ENCODE measurements at regions not wholly inside any gene's neighbourhood (a gene's known extent, or its start where the extent isn't known, plus 50 kb on each side); places are given as distances from the start of the nearest gene placed in this dataset.
A peak's percentile ranks its signal among the peaks of the same experiment; 100 is the strongest.

- DNase-seq (no peak), ATAC-seq (ENCODE audit: low FRiP score) (no peak)
- intact Hi-C loops (cut with DNase I) = no loop called here
- no peaks in the 10 kb centered on the region for H3K27me3 ChIP-seq (ENCODE audit: control insufficient read depth in 1 of 2, insufficient read depth in 2 of 2, low read length in 1 of 2)
- no peaks in the 10 kb centered on the region for H3K9me3 ChIP-seq (ENCODE audit: control insufficient read depth, low read length)
- H3K4me1 ChIP-seq (ENCODE audit: control insufficient read depth in 1 of 2, insufficient read depth in 2 of 2, low read length in 2 of 2) = no peaks in the 10 kb centered on the region
- 58 to 65% methylated on average over 6 of the region's 6 CpGs for WGBS, 2 donors
- H3K27ac ChIP-seq (ENCODE audit: low read depth in 1 of 2, low read length in 2 of 2) = no peak overlapping the region
- H3K4me3 ChIP-seq (ENCODE audit: low read length in 2 of 2) = no peak overlapping the region
- H3K36me3 ChIP-seq (ENCODE audit: control insufficient read depth in 1 of 2, insufficient read depth in 2 of 2, low read length in 1 of 2) = no peaks in the 10 kb centered on the region
These were observed 193.6 kb downstream of the UACA start for GRCh38 chr15:70569714-70570231.

DNA sequence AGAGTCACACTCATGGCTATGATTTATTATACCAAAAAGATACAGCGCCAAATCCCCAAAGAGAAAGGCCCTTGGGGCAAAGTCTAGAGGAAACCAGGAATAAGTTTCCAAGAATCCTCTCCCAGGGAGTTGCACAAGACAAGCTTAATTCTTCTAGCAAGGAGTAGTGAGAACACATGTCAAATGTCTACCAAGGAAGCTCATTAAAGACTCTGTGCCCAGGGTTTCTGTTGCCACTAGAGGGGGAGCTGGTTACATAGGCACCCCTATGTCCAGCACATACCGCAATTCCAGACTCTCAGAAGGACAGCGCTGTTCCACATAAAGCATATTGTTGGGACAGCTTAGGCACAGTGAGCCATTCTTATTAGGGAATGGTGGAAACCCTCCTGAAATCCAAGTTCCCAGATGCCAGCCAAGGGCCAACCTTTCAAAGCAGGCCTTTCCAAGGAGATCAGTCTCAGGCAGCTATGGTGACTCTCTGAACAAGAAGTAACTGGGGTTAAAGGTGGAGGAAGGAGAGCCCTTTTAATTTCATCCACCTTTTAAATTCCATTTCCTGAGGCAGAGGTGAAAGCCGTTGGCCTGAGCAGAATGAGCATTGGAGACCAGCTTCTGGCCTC, 194.2 kb downstream of the UACA start:
- intact Hi-C loops (cut with DNase I) = no loop called here
- no peaks in the 10 kb centered on the region for H3K27me3 ChIP-seq (ENCODE audit: control insufficient read depth in 1 of 2, insufficient read depth in 2 of 2, low read length in 1 of 2)
- H3K4me3 ChIP-seq (ENCODE audit: low read length in 2 of 2) = no peak overlapping the region
- H3K36me3 ChIP-seq (ENCODE audit: control insufficient read depth in 1 of 2, insufficient read depth in 2 of 2, low read length in 1 of 2) = no peaks in the 10 kb centered on the region
- H3K4me1 ChIP-seq (ENCODE audit: control insufficient read depth in 1 of 2, insufficient read depth in 2 of 2, low read length in 2 of 2) = no peaks in the 10 kb centered on the region
- H3K27ac ChIP-seq (ENCODE audit: low read depth in 1 of 2, low read length in 2 of 2) = no peak overlapping the region
- DNase-seq (no peak), ATAC-seq (ENCODE audit: low FRiP score) (peak; percentile 69)
- no peaks in the 10 kb centered on the region for H3K9me3 ChIP-seq (ENCODE audit: control insufficient read depth, low read length)
- WGBS, 2 donors = 33 to 39% methylated on average over 4 of the region's 4 CpGs

DNA sequence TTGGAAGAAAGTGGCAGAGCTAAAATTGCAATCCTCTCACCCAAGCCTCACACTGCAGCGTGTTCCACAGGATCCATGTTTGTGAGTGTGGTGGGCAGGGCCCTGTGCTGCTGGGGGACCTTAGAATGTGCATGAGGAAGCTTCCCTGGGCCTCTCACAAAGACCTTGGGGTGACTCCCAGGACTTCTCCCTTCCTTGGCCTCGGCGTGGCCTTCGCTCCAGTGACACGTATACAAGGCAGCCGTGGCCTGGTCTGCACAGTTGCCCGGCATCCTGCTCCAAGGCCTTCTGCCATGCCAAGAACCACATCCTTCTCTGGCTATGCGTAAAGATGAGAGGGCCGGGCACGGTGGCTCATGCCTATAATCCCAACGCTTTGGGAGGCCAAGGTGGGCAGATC, 196.4 kb downstream of the UACA start:
- intact Hi-C loops (cut with DNase I) = no loop called here
- H3K4me3 ChIP-seq (ENCODE audit: low read length in 2 of 2) = no peak overlapping the region
- no peaks in the 10 kb centered on the region for H3K9me3 ChIP-seq (ENCODE audit: control insufficient read depth, low read length)
- H3K27ac ChIP-seq (ENCODE audit: low read depth in 1 of 2, low read length in 2 of 2) = no peak overlapping the region
- 85 to 86% methylated on average over 11 of the region's 11 CpGs for WGBS, 2 donors
- no peaks in the 10 kb centered on the region for H3K4me1 ChIP-seq (ENCODE audit: control insufficient read depth in 1 of 2, insufficient read depth in 2 of 2, low read length in 2 of 2)
- DNase-seq = no peak
- no peaks in the 10 kb centered on the region for H3K27me3 ChIP-seq (ENCODE audit: control insufficient read depth in 1 of 2, insufficient read depth in 2 of 2, low read length in 1 of 2)
- no peaks in the 10 kb centered on the region for H3K36me3 ChIP-seq (ENCODE audit: control insufficient read depth in 1 of 2, insufficient read depth in 2 of 2, low read length in 1 of 2)
- no peak for ATAC-seq (ENCODE audit: low FRiP score)

DNA sequence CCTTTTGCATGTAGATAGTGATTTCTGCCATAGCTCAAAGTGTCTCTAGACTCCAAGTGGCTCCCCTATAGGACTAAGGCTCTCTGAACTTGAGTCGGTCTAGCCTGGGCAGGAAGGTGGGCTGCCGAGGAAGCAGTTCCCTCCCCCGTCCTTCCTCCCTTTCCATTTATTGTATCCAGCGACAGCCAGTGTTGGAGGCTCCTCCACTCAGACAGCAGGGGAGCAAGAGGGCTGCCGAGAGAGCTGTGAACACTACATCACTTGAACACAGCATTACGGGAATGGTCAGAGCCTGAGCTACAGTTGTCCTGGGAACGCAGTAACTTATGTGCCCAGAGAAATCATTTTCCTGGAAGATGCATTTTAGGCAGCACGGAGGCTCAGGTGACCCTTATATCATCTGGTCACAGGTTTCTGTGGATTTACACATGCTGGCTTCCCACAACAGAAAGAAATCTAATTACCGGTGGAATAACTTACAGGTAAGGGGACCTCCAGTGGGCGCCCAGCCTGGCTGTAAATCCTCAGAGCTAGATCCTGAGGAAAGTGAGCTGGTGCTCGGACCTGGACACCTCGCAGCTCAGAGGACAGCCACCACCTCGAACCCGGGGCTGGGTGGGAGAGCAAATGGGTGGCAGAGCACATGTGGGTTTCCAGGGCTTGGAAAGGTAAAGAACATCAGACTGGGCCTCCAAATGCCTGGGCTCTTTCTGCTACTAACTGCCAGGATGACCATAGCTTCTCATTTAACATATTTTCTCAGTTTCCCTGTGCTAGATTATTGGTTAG, 197.1 kb downstream of the UACA start:
- DNase-seq (no peak), ATAC-seq (ENCODE audit: low FRiP score) (no peak)
- no peaks in the 10 kb centered on the region for H3K36me3 ChIP-seq (ENCODE audit: control insufficient read depth in 1 of 2, insufficient read depth in 2 of 2, low read length in 1 of 2)
- no peak overlapping the region for H3K27ac ChIP-seq (ENCODE audit: low read depth in 1 of 2, low read length in 2 of 2)
- H3K9me3 ChIP-seq (ENCODE audit: control insufficient read depth, low read length) = no peaks in the 10 kb centered on the region
- no peak overlapping the region for H3K4me3 ChIP-seq (ENCODE audit: low read length in 2 of 2)
- WGBS, 2 donors = 68 to 70% methylated on average over 14 of the region's 14 CpGs
- intact Hi-C loops (cut with DNase I) = no loop called here
- no peaks in the 10 kb centered on the region for H3K4me1 ChIP-seq (ENCODE audit: control insufficient read depth in 1 of 2, insufficient read depth in 2 of 2, low read length in 2 of 2)
- no peaks in the 10 kb centered on the region for H3K27me3 ChIP-seq (ENCODE audit: control insufficient read depth in 1 of 2, insufficient read depth in 2 of 2, low read length in 1 of 2)

- Histone ChIP-seq H3K9me3 (ENCODE audit: control insufficient read depth, low read length) (no peaks in the 10 kb centered on the region), H3K4me3 (ENCODE audit: low read length in 2 of 2) (no peak overlapping the region), H3K27ac (ENCODE audit: low read depth in 1 of 2, low read length in 2 of 2) (no peak overlapping the region), H3K36me3 (ENCODE audit: control insufficient read depth in 1 of 2, insufficient read depth in 2 of 2, low read length in 1 of 2) (no peaks in the 10 kb centered on the region), H3K27me3 (ENCODE audit: control insufficient read depth in 1 of 2, insufficient read depth in 2 of 2, low read length in 1 of 2) (no peaks in the 10 kb centered on the region), H3K4me1 (ENCODE audit: control insufficient read depth in 1 of 2, insufficient read depth in 2 of 2, low read length in 2 of 2) (no peaks in the 10 kb centered on the region)
- ATAC-seq (ENCODE audit: low FRiP score) = no peak
- no peak for DNase-seq
- WGBS, 2 donors = 96 to 97% methylated on average over 6 of the region's 6 CpGs
- intact Hi-C loops (cut with DNase I) = no loop called here
These were observed 199.7 kb downstream of the UACA start for GRCh38 chr15:70563561-70564095.

GRCh38 chr15:70562906-70563305, 200.5 kb downstream of the UACA start:
- ATAC-seq (ENCODE audit: low FRiP score) (no peak), DNase-seq (no peak)
- WGBS, 2 donors = 90% methylated on average over 2 of the region's 2 CpGs
- Histone ChIP-seq H3K4me1 (ENCODE audit: control insufficient read depth in 1 of 2, insufficient read depth in 2 of 2, low read length in 2 of 2) (no peaks in the 10 kb centered on the region), H3K27me3 (ENCODE audit: control insufficient read depth in 1 of 2, insufficient read depth in 2 of 2, low read length in 1 of 2) (no peaks in the 10 kb centered on the region), H3K27ac (ENCODE audit: low read depth in 1 of 2, low read length in 2 of 2) (no peak overlapping the region), H3K9me3 (ENCODE audit: control insufficient read depth, low read length) (no peaks in the 10 kb centered on the region), H3K36me3 (ENCODE audit: control insufficient read depth in 1 of 2, insufficient read depth in 2 of 2, low read length in 1 of 2) (no peaks in the 10 kb centered on the region), H3K4me3 (ENCODE audit: low read length in 2 of 2) (no peak overlapping the region)
- intact Hi-C loops (cut with DNase I) = no loop called here

- intact Hi-C loops (cut with DNase I) = no loop called here
- Histone ChIP-seq H3K27me3 (ENCODE audit: control insufficient read depth in 1 of 2, insufficient read depth in 2 of 2, low read length in 1 of 2) (no peaks in the 10 kb centered on the region), H3K9me3 (ENCODE audit: control insufficient read depth, low read length) (no peaks in the 10 kb centered on the region), H3K27ac (ENCODE audit: low read depth in 1 of 2, low read length in 2 of 2) (no peak overlapping the region), H3K4me1 (ENCODE audit: control insufficient read depth in 1 of 2, insufficient read depth in 2 of 2, low read length in 2 of 2) (no peaks in the 10 kb centered on the region), H3K4me3 (ENCODE audit: low read length in 2 of 2) (no peak overlapping the region), H3K36me3 (ENCODE audit: control insufficient read depth in 1 of 2, insufficient read depth in 2 of 2, low read length in 1 of 2) (no peaks in the 10 kb centered on the region)
- ATAC-seq (ENCODE audit: low FRiP score) = no peak
- WGBS, 2 donors = 95 to 97% methylated on average over 7 of the region's 7 CpGs
- no peak for DNase-seq
These were observed 201.5 kb downstream of the UACA start for GRCh38 chr15:70561885-70562284.

GRCh38 chr15:70560617-70561328, 202.6 kb downstream of the UACA start:
- no peak overlapping the region for H3K4me3 ChIP-seq (ENCODE audit: low read length in 2 of 2)
- intact Hi-C loops (cut with DNase I) = no loop called here
- H3K9me3 ChIP-seq (ENCODE audit: control insufficient read depth, low read length) = no peaks in the 10 kb centered on the region
- 88 to 92% methylated on average over 4 of the region's 4 CpGs for WGBS, 2 donors
- H3K27ac ChIP-seq (ENCODE audit: low read depth in 1 of 2, low read length in 2 of 2) = no peak overlapping the region
- H3K36me3 ChIP-seq (ENCODE audit: control insufficient read depth in 1 of 2, insufficient read depth in 2 of 2, low read length in 1 of 2) = no peaks in the 10 kb centered on the region
- DNase-seq = no peak
- ATAC-seq (ENCODE audit: low FRiP score) = no peak
- no peaks in the 10 kb centered on the region for H3K4me1 ChIP-seq (ENCODE audit: control insufficient read depth in 1 of 2, insufficient read depth in 2 of 2, low read length in 2 of 2)
- H3K27me3 ChIP-seq (ENCODE audit: control insufficient read depth in 1 of 2, insufficient read depth in 2 of 2, low read length in 1 of 2) = no peaks in the 10 kb centered on the region

All from aorta (tissue), 5 donors.